AG10803 (cell line): ENCODE measurements at regions not wholly inside any gene's neighbourhood (a gene's known extent, or its start where the extent isn't known, plus 50 kb on each side); places are given as distances from the start of the nearest gene placed in this dataset.
"Not testable (repeated sequence)": the region's sequence is repeated elsewhere in the genome, so short reads cannot be mapped to it uniquely, and the experiment has no call there.

Experiments used
- DNase-seq: peaks from one replicate; pipeline ENCODE4 v3.0.0; 2010; ENCODE audit warnings: low read depth
- H3K4me3 ChIP-seq: 2 replicates; pipeline ENCODE4 v1.5.1; 2011; ENCODE audit warnings: mild to moderate bottlenecking, low read length, control low read depth
- CTCF ChIP-seq: conservative IDR thresholded peaks from 2 replicates; pipeline ENCODE4 v1.5.1; 2011; ENCODE audit warnings: mild to moderate bottlenecking, low read length, control low read depth, inconsistent platforms

GRCh38 chr11:28910926-28911325, 802.7 kb downstream of the METTL15 start:
- TF ChIP-seq CTCF = no peak
- peak; percentile 21 for DNase-seq
- H3K4me3 ChIP-seq = no peak overlapping the region

GRCh38 chr11:28903716-28904115, 795.5 kb downstream of the METTL15 start:
- no peak for TF ChIP-seq CTCF
- no peak overlapping the region for H3K4me3 ChIP-seq
- DNase-seq = no peak

- DNase-seq = no peak
- TF ChIP-seq CTCF = no peak
- no peak overlapping the region for H3K4me3 ChIP-seq
These were observed 792.2 kb downstream of the METTL15 start for GRCh38 chr11:28900427-28900826.

- no peak for TF ChIP-seq CTCF
- no peak overlapping the region for H3K4me3 ChIP-seq
These were observed 791.5 kb downstream of the METTL15 start for GRCh38 chr11:28899706-28900105.

GRCh38 chr11:28890601-28891040, 782.4 kb downstream of the METTL15 start:
- not testable (repeated sequence) for H3K4me3 ChIP-seq, DNase-seq

More at GRCh38 chr11:28899706-28900105, 791.5 kb downstream of the METTL15 start:
- peak; percentile 11 for DNase-seq

- H3K4me3 ChIP-seq = no peak overlapping the region
- no peak for TF ChIP-seq CTCF
- peak; percentile 13 for DNase-seq
These were observed 779.5 kb downstream of the METTL15 start for GRCh38 chr11:28887681-28888080.

GRCh38 chr11:28879869-28880268, 771.7 kb downstream of the METTL15 start:
- H3K4me3 ChIP-seq = no peak overlapping the region

More at GRCh38 chr11:28879869-28880268, 771.7 kb downstream of the METTL15 start:
- no peak for TF ChIP-seq CTCF
- no peak for DNase-seq
